ENCODE measurements at regions not wholly inside any gene's neighbourhood (a gene's known extent, or its start where the extent isn't known, plus 50 kb on each side); places are given as distances from the start of the nearest gene placed in this dataset.
"Not testable (repeated sequence)": the region's sequence is repeated elsewhere in the genome, so short reads cannot be mapped to it uniquely, and the experiment has no call there.

GRCh38 chr13:97520061-97520460 lies 86.1 kb downstream of the RAP2A start:
- DNase-seq = no peak

GRCh38 chr13:97520866-97521265 lies 86.9 kb downstream of the RAP2A start:
- DNase-seq = no peak

- DNase-seq = no peak
Observed at GRCh38 chr13:97521726-97522125, 87.8 kb downstream of the RAP2A start.

GRCh38 chr13:97522243-97522642 lies 88.3 kb downstream of the RAP2A start:
- DNase-seq = no peak

GRCh38 chr13:97526556-97526955 lies 92.6 kb downstream of the RAP2A start:
- DNase-seq = no peak

GRCh38 chr13:97528518-97528917 lies 94.5 kb downstream of the RAP2A start:
- no peak for DNase-seq

GRCh38 chr13:97534540-97534939 lies 100.6 kb downstream of the RAP2A start:
- DNase-seq = no peak

GRCh38 chr13:97535614-97536013 lies 101.6 kb downstream of the RAP2A start:
- DNase-seq = peak; percentile 80

- no peak for DNase-seq
Observed at GRCh38 chr13:97537110-97537509, 103.1 kb downstream of the RAP2A start.

- DNase-seq = no peak
Observed at GRCh38 chr13:97538203-97538602, 104.2 kb downstream of the RAP2A start.

GRCh38 chr13:97539651-97540610 lies 106.0 kb downstream of the RAP2A start:
- peak; percentile 86 for DNase-seq

- no peak for DNase-seq
Observed at GRCh38 chr13:97540696-97541095, 106.7 kb downstream of the RAP2A start.

GRCh38 chr13:97542102-97542685 lies 108.2 kb downstream of the RAP2A start:
- DNase-seq = peak; percentile 26

- DNase-seq = peak; percentile 60
Observed at GRCh38 chr13:97544031-97544765, 110.2 kb downstream of the RAP2A start.

GRCh38 chr13:97544971-97545499 lies 111.1 kb downstream of the RAP2A start:
- DNase-seq = not testable (repeated sequence)

- no peak for DNase-seq
Observed at GRCh38 chr13:97548138-97548537, 114.2 kb downstream of the RAP2A start.

- no peak for DNase-seq
Observed at GRCh38 chr13:97548711-97549110, 114.7 kb downstream of the RAP2A start.

- DNase-seq = no peak
Observed at GRCh38 chr13:97549201-97549600, 115.2 kb downstream of the RAP2A start.

GRCh38 chr13:97554496-97554895 lies 120.5 kb downstream of the RAP2A start:
- DNase-seq = no peak

- no peak for DNase-seq
Observed at GRCh38 chr13:97555034-97555433, 121.1 kb downstream of the RAP2A start.

GRCh38 chr13:97559030-97559429 lies 125.1 kb downstream of the RAP2A start:
- DNase-seq = no peak

- DNase-seq = no peak
Observed at GRCh38 chr13:97559981-97560380, 126.0 kb downstream of the RAP2A start.

GRCh38 chr13:97561182-97561581 lies 127.2 kb downstream of the RAP2A start:
- no peak for DNase-seq
